ENCODE measurements at regions not wholly inside any gene's neighbourhood (a gene's known extent, or its start where the extent isn't known, plus 50 kb on each side); places are given as distances from the start of the nearest gene placed in this dataset.

DNA sequence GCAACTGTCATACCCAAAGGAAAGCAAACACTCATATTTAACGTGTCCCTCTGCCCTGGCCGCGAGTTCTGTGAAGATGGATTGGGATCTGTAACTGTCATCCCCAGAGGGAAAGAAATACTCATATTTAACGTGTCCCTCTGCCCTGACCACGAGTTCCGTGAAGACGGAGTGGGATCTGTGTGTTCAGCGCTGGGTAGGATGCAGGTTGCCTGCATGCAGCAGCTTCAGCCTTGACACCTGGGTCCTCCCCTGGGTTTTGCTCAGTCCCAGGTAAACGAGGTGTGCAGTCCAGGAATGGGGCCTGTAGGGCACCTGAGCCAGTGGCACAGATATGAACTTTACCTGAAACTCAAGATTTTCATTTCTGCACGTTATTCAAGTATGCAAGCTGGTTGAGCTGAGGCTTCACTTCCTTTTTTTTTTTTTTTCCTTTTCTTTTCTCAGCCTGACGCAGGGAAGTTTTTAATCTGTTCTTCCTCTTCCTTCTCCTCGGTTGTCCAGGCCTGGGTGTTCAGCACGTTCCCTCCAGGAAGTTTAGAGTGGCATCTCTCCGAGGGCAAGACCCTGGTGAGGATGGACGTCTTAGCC is 159.0 kb upstream of the SHH start:
- no peaks in the 10 kb centered on the region for H3K36me3 ChIP-seq (ENCODE audit: control insufficient read depth in 4 of 4, insufficient read depth in 3 of 4, low read depth in 1 of 4, low read length in 3 of 4)
- no peaks in the 10 kb centered on the region for H3K9me3 ChIP-seq (ENCODE audit: control insufficient read depth in 4 of 4, low read length in 3 of 4)
- H3K27ac ChIP-seq (ENCODE audit: low read depth in 1 of 2, low read length in 2 of 2): no peak overlapping the region
- no peaks in the 10 kb centered on the region for H3K4me1 ChIP-seq (ENCODE audit: control insufficient read depth in 4 of 4, insufficient read depth in 4 of 4, low read length in 3 of 4)
- H3K9ac ChIP-seq (ENCODE audit: low read depth in 1 of 2, low read length in 2 of 2): no peak overlapping the region
- H3K27me3 ChIP-seq (ENCODE audit: control insufficient read depth in 4 of 4, insufficient read depth in 4 of 4, low read length in 3 of 4): peaks cover 0 to 2% (median 0%) of the 10 kb centered on the region in 4 donors
- WGBS: 87% methylated on average over 15 of the region's 15 CpGs
- TF ChIP-seq HNF4A (conservative IDR thresholded peaks at IDR 0.05): no peak
- no peak for TF ChIP-seq RAD21 (IDR thresholded peaks at IDR 0.05)
- TF ChIP-seq, protein P1, sequence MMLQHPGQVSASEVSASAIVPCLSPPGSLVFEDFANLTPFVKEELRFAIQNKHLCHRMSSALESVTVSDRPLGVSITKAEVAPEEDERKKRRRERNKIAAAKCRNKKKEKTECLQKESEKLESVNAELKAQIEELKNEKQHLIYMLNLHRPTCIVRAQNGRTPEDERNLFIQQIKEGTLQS (IDR thresholded peaks at IDR 0.05): no peak
- no peak for TF ChIP-seq FOXA1 (IDR thresholded peaks at IDR 0.05)
- TF ChIP-seq, protein P2, sequence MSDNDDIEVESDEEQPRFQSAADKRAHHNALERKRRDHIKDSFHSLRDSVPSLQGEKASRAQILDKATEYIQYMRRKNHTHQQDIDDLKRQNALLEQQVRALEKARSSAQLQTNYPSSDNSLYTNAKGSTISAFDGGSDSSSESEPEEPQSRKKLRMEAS (IDR thresholded peaks at IDR 0.05): no peak
- no peak for TF ChIP-seq FOXA2 (IDR thresholded peaks at IDR 0.05)
- no peak for TF ChIP-seq NR2F2 (IDR thresholded peaks at IDR 0.05)
- no peak for TF ChIP-seq YY1 (IDR thresholded peaks at IDR 0.05)
- no peak for DNase-seq (ENCODE audit: low spot score)
- no peak overlapping the region for H3K4me3 ChIP-seq (ENCODE audit: low read depth in 1 of 3, low read length in 3 of 3)

DNA sequence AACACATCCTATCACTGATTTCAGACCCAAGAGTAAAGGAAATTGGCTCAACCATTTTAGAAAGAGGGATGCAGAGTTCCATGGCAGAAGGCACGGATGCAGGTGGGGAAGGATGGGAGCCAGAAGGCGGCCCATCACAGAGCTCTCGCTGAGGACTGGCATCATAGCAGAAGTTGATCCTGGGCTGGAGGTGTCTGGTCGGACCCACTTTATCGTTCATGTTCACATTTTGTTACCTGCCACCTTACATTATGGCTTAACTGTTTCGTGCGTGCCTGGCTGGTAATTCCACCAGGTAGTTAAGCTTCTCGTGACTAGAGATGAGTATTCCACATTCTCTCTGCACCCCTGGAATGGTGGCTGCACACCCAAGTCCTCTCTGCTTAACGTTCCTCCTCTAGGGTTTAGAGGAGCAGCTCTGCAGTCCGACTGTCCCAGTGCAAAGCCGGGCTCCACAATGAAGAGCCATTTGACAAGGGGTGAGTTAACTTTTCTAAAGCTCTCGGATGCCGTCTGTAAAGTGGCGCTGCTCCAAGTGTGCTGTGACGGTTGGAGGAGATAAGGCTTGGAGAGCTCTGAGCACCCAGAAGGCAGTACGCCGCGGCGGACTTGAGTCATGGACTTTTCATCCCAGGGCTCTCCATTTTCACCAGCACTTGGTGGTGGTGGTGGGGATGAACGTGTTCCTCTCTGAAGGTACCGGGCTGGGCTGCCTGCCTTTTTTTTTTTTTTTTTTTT is 157.1 kb upstream of the SHH start:
- no peak for DNase-seq (ENCODE audit: low spot score)
- TF ChIP-seq RAD21 (IDR thresholded peaks at IDR 0.05): no peak
- no peak for TF ChIP-seq FOXA1 (IDR thresholded peaks at IDR 0.05)
- TF ChIP-seq EGR1 (IDR thresholded peaks at IDR 0.05; ENCODE audit: low read depth in 2 of 2): no peak
- TF ChIP-seq, protein P1 (IDR thresholded peaks at IDR 0.05): no peak
- TF ChIP-seq NR2F2 (IDR thresholded peaks at IDR 0.05): no peak
- no peak for TF ChIP-seq YY1 (IDR thresholded peaks at IDR 0.05)
- TF ChIP-seq, protein P2 (IDR thresholded peaks at IDR 0.05): no peak
- TF ChIP-seq SP1 (IDR thresholded peaks at IDR 0.05): no peak
- TF ChIP-seq, protein P3, sequence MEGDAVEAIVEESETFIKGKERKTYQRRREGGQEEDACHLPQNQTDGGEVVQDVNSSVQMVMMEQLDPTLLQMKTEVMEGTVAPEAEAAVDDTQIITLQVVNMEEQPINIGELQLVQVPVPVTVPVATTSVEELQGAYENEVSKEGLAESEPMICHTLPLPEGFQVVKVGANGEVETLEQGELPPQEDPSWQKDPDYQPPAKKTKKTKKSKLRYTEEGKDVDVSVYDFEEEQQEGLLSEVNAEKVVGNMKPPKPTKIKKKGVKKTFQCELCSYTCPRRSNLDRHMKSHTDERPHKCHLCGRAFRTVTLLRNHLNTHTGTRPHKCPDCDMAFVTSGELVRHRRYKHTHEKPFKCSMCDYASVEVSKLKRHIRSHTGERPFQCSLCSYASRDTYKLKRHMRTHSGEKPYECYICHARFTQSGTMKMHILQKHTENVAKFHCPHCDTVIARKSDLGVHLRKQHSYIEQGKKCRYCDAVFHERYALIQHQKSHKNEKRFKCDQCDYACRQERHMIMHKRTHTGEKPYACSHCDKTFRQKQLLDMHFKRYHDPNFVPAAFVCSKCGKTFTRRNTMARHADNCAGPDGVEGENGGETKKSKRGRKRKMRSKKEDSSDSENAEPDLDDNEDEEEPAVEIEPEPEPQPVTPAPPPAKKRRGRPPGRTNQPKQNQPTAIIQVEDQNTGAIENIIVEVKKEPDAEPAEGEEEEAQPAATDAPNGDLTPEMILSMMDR (IDR thresholded peaks at IDR 0.05; ENCODE audit: low read depth, low read length, missing input control): no peak
- H3K4me1 ChIP-seq (ENCODE audit: control insufficient read depth in 4 of 4, insufficient read depth in 4 of 4, low read length in 3 of 4): no peaks in the 10 kb centered on the region

DNA sequence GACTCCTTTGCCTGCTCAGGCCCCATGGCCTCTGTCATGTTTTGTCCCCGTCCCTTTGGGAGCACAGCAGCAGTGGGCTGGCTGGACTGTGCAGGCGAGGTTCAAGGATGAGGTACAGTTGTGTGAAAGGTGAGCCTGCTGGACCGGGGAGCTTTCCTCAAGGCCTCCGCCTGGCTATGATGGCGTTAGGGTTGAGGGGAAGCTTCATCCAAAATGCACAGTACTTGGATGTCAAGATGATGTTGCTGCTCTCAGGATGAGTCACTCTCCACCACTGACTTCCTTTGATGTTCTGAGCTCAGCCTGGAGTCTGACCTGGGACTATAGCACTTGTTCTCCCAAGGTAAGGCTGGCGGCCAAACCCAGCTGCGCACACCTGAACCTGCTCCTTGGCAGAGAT is 152.7 kb upstream of the SHH start:
- H3K4me3 ChIP-seq (ENCODE audit: low read depth in 1 of 3, low read length in 3 of 3): no peak overlapping the region
- H3K27me3 ChIP-seq (ENCODE audit: control insufficient read depth in 4 of 4, insufficient read depth in 4 of 4, low read length in 3 of 4): no peaks in the 10 kb centered on the region
- H3K9ac ChIP-seq (ENCODE audit: low read depth in 1 of 2, low read length in 2 of 2): no peak overlapping the region
- DNase-seq (ENCODE audit: low spot score): no peak
- no peaks in the 10 kb centered on the region for H3K4me1 ChIP-seq (ENCODE audit: control insufficient read depth in 4 of 4, insufficient read depth in 4 of 4, low read length in 3 of 4)
- H3K27ac ChIP-seq (ENCODE audit: low read depth in 1 of 2, low read length in 2 of 2): no peak overlapping the region
- H3K36me3 ChIP-seq (ENCODE audit: control insufficient read depth in 4 of 4, insufficient read depth in 3 of 4, low read depth in 1 of 4, low read length in 3 of 4): no peaks in the 10 kb centered on the region
- no peaks in the 10 kb centered on the region for H3K9me3 ChIP-seq (ENCODE audit: control insufficient read depth in 4 of 4, low read length in 3 of 4)
- 93% methylated on average over 7 of the region's 7 CpGs for WGBS
- no peak for TF ChIP-seq JUND (IDR thresholded peaks at IDR 0.05)
- TF ChIP-seq, protein P3 (IDR thresholded peaks at IDR 0.05; ENCODE audit: low read depth, low read length, missing input control): no peak
- TF ChIP-seq HNF4G (IDR thresholded peaks at IDR 0.05): no peak
- TF ChIP-seq, protein P4, sequence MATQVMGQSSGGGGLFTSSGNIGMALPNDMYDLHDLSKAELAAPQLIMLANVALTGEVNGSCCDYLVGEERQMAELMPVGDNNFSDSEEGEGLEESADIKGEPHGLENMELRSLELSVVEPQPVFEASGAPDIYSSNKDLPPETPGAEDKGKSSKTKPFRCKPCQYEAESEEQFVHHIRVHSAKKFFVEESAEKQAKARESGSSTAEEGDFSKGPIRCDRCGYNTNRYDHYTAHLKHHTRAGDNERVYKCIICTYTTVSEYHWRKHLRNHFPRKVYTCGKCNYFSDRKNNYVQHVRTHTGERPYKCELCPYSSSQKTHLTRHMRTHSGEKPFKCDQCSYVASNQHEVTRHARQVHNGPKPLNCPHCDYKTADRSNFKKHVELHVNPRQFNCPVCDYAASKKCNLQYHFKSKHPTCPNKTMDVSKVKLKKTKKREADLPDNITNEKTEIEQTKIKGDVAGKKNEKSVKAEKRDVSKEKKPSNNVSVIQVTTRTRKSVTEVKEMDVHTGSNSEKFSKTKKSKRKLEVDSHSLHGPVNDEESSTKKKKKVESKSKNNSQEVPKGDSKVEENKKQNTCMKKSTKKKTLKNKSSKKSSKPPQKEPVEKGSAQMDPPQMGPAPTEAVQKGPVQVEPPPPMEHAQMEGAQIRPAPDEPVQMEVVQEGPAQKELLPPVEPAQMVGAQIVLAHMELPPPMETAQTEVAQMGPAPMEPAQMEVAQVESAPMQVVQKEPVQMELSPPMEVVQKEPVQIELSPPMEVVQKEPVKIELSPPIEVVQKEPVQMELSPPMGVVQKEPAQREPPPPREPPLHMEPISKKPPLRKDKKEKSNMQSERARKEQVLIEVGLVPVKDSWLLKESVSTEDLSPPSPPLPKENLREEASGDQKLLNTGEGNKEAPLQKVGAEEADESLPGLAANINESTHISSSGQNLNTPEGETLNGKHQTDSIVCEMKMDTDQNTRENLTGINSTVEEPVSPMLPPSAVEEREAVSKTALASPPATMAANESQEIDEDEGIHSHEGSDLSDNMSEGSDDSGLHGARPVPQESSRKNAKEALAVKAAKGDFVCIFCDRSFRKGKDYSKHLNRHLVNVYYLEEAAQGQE (IDR thresholded peaks at IDR 0.05): no peak
- TF ChIP-seq RXRA (IDR thresholded peaks at IDR 0.05): no peak
- TF ChIP-seq GABPA (IDR thresholded peaks at IDR 0.05 in 1 of 2, conservative IDR thresholded peaks at IDR 0.05 in 1 of 2): no peak
- TF ChIP-seq, protein P1 (IDR thresholded peaks at IDR 0.05): no peak
- no peak for TF ChIP-seq TAF1 (conservative IDR thresholded peaks at IDR 0.05)
- TF ChIP-seq FOXA1 (IDR thresholded peaks at IDR 0.05): no peak
- TF ChIP-seq YY1 (IDR thresholded peaks at IDR 0.05): no peak

More for the DNA sequence above, 157.1 kb upstream of the SHH start:
- Histone ChIP-seq H3K27ac (ENCODE audit: low read depth in 1 of 2, low read length in 2 of 2) (no peak overlapping the region), H3K27me3 (ENCODE audit: control insufficient read depth in 4 of 4, insufficient read depth in 4 of 4, low read length in 3 of 4) (peaks cover 0 to 2% (median 0%) of the 10 kb centered on the region in 4 donors), H3K9me3 (ENCODE audit: control insufficient read depth in 4 of 4, low read length in 3 of 4) (no peaks in the 10 kb centered on the region), H3K36me3 (ENCODE audit: control insufficient read depth in 4 of 4, insufficient read depth in 3 of 4, low read depth in 1 of 4, low read length in 3 of 4) (no peaks in the 10 kb centered on the region), H3K4me3 (ENCODE audit: low read depth in 1 of 3, low read length in 3 of 3) (no peak overlapping the region), H3K9ac (ENCODE audit: low read depth in 1 of 2, low read length in 2 of 2) (no peak overlapping the region)
- WGBS: 92% methylated on average over 21 of the region's 21 CpGs
